OCI-LY7 (cell line): ENCODE measurements at regions not wholly inside any gene's neighbourhood (a gene's known extent, or its start where the extent isn't known, plus 50 kb on each side); places are given as distances from the start of the nearest gene placed in this dataset.

Source experiments
- BruUV-seq: library from RNA; stranded (reverse); fragments of 400-500 nt; replicated peaks from 2 replicates; lab custom pipeline; 2021; lab: Mats Ljungman, UMichigan
- CTCF ChIA-PET: fragments of 300-600 bp; sonication (Branson Sonifier 250); formaldehyde crosslinking; loops from one replicate; lab custom pipeline; 2022; ENCODE audit warnings: antibody characterized with exemption; ENCODE audit not compliant: unreplicated experiment; lab: Charles Lee
- POLR2A ChIA-PET: fragments of 300-600 bp; sonication (Branson Sonifier 250); formaldehyde crosslinking; loops from one replicate; lab custom pipeline; 2022; ENCODE audit warnings: antibody characterized with exemption; lab: Charles Lee
- DNase-seq: peaks from one replicate; pipeline ENCODE4 v3.0.0-alpha.2; 2015; ENCODE audit warnings: low spot score
- H2AFZ ChIP-seq: fragments of 200-600 bp; sonication (generic), shearing (Covaris generic); 2 replicates; pipeline ENCODE4 v1.6.1; 2014; ENCODE audit warnings: mild to moderate bottlenecking, antibody characterized with exemption, low read length, moderate library complexity
- H3K27ac ChIP-seq: fragments of 200-600 bp; sonication (generic); 2 replicates; pipeline ENCODE4 v1.5.1; 2014; ENCODE audit warnings: mixed run types, low read depth, mild to moderate bottlenecking, moderate library complexity, low read length, inconsistent platforms; ENCODE audit not compliant: poor library complexity, severe bottlenecking
- H3K36me3 ChIP-seq: fragments of 200-600 bp; sonication (generic); 2 replicates; pipeline ENCODE4 v1.6.1; 2014; ENCODE audit warnings: mild to moderate bottlenecking, antibody characterized with exemption, low read length, moderate library complexity, mixed read lengths; ENCODE audit not compliant: insufficient read depth
- H3K4me1 ChIP-seq: fragments of 200-600 bp; sonication (generic); 2 replicates; pipeline ENCODE4 v1.5.1; 2014; ENCODE audit warnings: mild to moderate bottlenecking, low read length; ENCODE audit not compliant: insufficient read depth, poor library complexity, severe bottlenecking
- H3K4me2 ChIP-seq: fragments of 200-600 bp; sonication (generic); 2 replicates; pipeline ENCODE4 v1.6.1; 2014; ENCODE audit warnings: mild to moderate bottlenecking, low read length
- H3K4me3 ChIP-seq: fragments of 200-600 bp; sonication (generic); 2 replicates; pipeline ENCODE4 v1.5.1; 2014; ENCODE audit warnings: mild to moderate bottlenecking, low read depth, low read length; ENCODE audit not compliant: poor library complexity, severe bottlenecking
- H3K79me2 ChIP-seq: fragments of 200-600 bp; sonication (generic); 2 replicates; pipeline ENCODE4 v1.6.1; 2016; ENCODE audit warnings: low read depth, mild to moderate bottlenecking, low read length, moderate library complexity, mixed read lengths; ENCODE audit not compliant: insufficient read depth
- H3K9me2 ChIP-seq: fragments of 200-600 bp; sonication (generic); 2 replicates; pipeline ENCODE4 v1.6.1; 2016; ENCODE audit warnings: mild to moderate bottlenecking, low read length, mixed read lengths; ENCODE audit not compliant: insufficient read depth
- H3K9me3 ChIP-seq: fragments of 200-600 bp; sonication (generic); 2 replicates; pipeline ENCODE4 v1.6.1; 2014; ENCODE audit warnings: mild to moderate bottlenecking, mixed run types, low read length, mixed read lengths
- H4K20me1 ChIP-seq: fragments of 200-600 bp; sonication (generic); 2 replicates; pipeline ENCODE4 v1.6.1; 2014; ENCODE audit warnings: mild to moderate bottlenecking, antibody characterized with exemption, low read length, moderate library complexity, mixed read lengths; ENCODE audit not compliant: insufficient read depth
- CTCF ChIP-seq: fragments of 200-600 bp; sonication (generic); conservative IDR thresholded peaks from 2 replicates; pipeline ENCODE4 v1.5.1; 2014; ENCODE audit warnings: mild to moderate bottlenecking, antibody characterized with exemption, low read length, moderate library complexity, mixed read lengths
- EZH2phosphoT487 ChIP-seq: fragments of 200-600 bp; sonication (generic); IDR thresholded peaks from 2 replicates; pipeline ENCODE4 v1.6.1; 2018; ENCODE audit warnings: low read depth, borderline replicate concordance, mild to moderate bottlenecking, mixed run types, antibody characterized with exemption, low read length, moderate library complexity, mixed read lengths
- intact Hi-C: fragments of 100-400 bp; cut with micrococcal nuclease; formaldehyde crosslinking; loops from one replicate; pipeline ENCODE4 v1.10.0; 2022; ENCODE audit not compliant: unreplicated experiment

- DNase-seq, result no peak
- no peak overlapping the region for H3K4me2 ChIP-seq
- no peak overlapping the region for H3K4me3 ChIP-seq
- CTCF ChIA-PET, result no interaction called here
- H3K9me3 ChIP-seq, result no peaks in the 10 kb centered on the region
- no peaks in the 10 kb centered on the region for H4K20me1 ChIP-seq
- H3K36me3 ChIP-seq, result no peaks in the 10 kb centered on the region
- no peaks in the 10 kb centered on the region for H3K9me2 ChIP-seq
- BruUV-seq, result no TSS peak
- H3K27ac ChIP-seq, result no peak overlapping the region
- TF ChIP-seq EZH2phosphoT487, result no peak
- TF ChIP-seq CTCF, result no peak
- H2AFZ ChIP-seq, result peak overlapping the region; percentile 53; the same call in 1 of the 2 replicates
- intact Hi-C loops, result no loop called here
- no peaks in the 10 kb centered on the region for H3K4me1 ChIP-seq
- no peaks in the 10 kb centered on the region for H3K79me2 ChIP-seq
- POLR2A ChIA-PET, result interaction anchor here (0.7 kb wide), 1 partner anchor 93 kb away, joined by 3 read pairs; no protein-coding TSS in a partner anchor
Measured at GRCh38 chr20:7516621-7517111, 423.6 kb downstream of the HAO1 start.

- Histone ChIP-seq H3K27ac (no peak overlapping the region), H3K4me1 (no peaks in the 10 kb centered on the region), H2AFZ (no peak overlapping the region; the same call in 1 of the 2 replicates), H3K9me3 (no peaks in the 10 kb centered on the region), H3K36me3 (no peaks in the 10 kb centered on the region), H3K9me2 (no peaks in the 10 kb centered on the region), H4K20me1 (no peaks in the 10 kb centered on the region), H3K4me2 (no peak overlapping the region), H3K79me2 (no peaks in the 10 kb centered on the region), H3K4me3 (no peak overlapping the region)
- no peak for TF ChIP-seq EZH2phosphoT487
- no peak for TF ChIP-seq CTCF
- no peak for DNase-seq
- intact Hi-C loops, result no loop called here
- BruUV-seq, result no TSS peak
- ChIA-PET POLR2A (no interaction called here), CTCF (no interaction called here)
Measured at GRCh38 chr20:7520361-7520760, 419.9 kb downstream of the HAO1 start.

GRCh38 chr20:7523288-7523687, 417.0 kb downstream of the HAO1 start:
- H3K4me1 ChIP-seq, result no peaks in the 10 kb centered on the region
- no TSS peak for BruUV-seq
- H3K9me2 ChIP-seq, result no peaks in the 10 kb centered on the region
- TF ChIP-seq EZH2phosphoT487 (no peak), CTCF (no peak)
- intact Hi-C loops, result no loop called here
- H3K9me3 ChIP-seq, result no peaks in the 10 kb centered on the region
- no peak overlapping the region for H3K27ac ChIP-seq
- H3K79me2 ChIP-seq, result no peaks in the 10 kb centered on the region
- CTCF ChIA-PET, result no interaction called here
- H4K20me1 ChIP-seq, result no peaks in the 10 kb centered on the region
- no peak overlapping the region for H3K4me2 ChIP-seq
- H3K4me3 ChIP-seq, result no peak overlapping the region
- H3K36me3 ChIP-seq, result no peaks in the 10 kb centered on the region
- no peak overlapping the region; the same call in 1 of the 2 replicates for H2AFZ ChIP-seq
- DNase-seq, result no peak
- POLR2A ChIA-PET, result interaction anchor here (0.8 to 1.6 kb wide), 5 partner anchors 11 to 65 kb away, joined by 3 to 5 read pairs (median 3); no protein-coding TSS in a partner anchor
